ENCODE measurements at regions not wholly inside any gene's neighbourhood (a gene's known extent, or its start where the extent isn't known, plus 50 kb on each side); places are given as distances from the start of the nearest gene placed in this dataset.
"Not testable (repeated sequence)": the region's sequence is repeated elsewhere in the genome, so short reads cannot be mapped to it uniquely, and the experiment has no call there.

DNA sequence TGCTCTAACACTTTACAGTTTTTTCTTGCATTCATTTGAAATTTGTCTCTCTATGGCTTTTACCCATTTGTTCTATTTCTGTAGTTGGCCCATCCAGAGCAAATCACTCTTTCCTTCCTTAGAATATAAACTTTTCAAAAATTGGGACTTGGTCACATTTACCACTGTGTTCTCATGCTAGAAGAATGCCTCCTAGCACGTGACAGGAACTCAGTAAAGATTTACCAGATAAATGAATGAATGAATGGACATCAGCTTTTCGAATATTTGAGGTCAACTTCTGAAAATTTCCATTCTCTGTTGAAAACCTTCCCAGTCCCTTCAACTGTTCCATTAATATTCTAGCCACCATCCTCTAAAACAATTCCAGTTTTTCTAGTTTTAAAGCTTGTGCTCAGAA, 294.5 kb downstream of the CD83 start:
- no peak for DNase-seq

DNA sequence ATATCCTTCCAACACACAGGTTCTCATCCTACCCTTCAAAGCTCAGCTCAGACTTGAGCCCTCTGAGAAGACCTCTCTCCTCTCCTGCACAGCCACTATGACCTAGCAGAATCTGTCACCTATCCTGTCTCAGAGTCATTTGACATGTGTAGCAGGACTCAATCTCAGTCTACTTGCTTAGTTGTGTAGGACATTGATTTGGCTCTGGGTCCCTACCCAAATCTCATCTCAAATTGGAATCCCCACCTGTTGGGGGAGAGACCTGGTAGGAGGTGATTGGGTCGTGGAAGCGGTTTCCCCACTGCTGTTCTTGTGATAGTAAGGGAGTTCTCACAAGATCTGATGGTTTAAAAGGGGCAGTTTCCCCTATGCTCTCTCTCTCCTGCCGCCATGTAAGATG, 297.9 kb downstream of the CD83 start:
- DNase-seq: no peak

DNA sequence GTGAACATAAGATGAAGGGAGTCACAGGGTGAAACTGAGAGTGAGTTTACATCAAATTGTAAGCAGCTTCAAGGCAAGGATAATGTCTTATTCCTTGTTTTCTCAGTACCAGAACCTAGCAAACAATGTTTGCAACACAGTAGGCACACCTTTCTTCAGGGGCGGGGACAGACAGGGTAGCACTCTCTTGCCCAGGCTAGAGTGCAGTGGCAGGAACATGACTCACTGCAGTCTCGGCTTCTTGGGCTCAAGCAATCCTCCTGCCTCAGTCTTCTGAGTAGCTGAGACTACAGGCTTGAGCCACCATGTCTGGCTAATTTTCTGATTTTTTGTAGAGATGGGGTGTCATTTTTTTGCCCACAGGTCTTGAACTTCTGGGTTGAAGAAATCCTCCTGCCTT, 299.8 kb downstream of the CD83 start:
- DNase-seq: no peak

DNA sequence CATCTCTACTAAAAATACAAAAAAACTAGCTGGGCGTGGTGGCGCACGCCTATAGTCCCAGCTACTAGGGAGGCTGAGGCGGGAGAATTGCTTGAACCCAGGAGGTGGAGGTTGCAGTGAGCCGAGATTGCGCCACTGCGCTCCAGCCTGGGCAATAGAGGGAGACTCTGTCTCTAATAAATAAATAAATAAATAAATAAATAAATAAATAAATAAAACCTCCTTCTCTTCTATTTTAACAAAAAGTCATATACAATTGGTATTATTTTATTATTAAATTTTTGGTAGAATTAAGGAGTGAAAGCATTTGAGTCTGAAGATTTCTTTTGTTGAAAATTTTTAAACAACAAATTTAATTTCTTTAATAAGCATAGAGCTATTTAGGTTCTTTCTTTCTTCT, 301.7 kb downstream of the CD83 start:
- not testable (repeated sequence) for DNase-seq

DNA sequence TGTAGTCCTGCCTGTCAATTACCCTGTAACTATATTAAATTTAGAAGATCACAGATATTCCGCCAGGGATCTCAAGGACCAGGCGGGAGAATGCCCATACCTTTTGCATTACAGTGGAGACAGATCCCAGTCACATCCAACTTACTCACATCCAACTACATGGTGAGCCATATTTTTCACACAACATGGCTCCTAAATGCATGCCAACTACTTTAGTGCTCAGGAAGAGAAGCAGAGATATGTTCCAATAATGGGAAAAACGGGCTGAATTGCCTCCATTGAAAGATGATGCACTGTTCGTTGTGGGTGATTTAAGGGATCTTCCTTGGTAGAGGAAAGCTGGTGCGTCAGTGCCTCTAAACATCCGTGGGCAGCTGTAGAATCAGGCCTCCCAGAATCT, 304.5 kb downstream of the CD83 start:
- DNase-seq: no peak

DNA sequence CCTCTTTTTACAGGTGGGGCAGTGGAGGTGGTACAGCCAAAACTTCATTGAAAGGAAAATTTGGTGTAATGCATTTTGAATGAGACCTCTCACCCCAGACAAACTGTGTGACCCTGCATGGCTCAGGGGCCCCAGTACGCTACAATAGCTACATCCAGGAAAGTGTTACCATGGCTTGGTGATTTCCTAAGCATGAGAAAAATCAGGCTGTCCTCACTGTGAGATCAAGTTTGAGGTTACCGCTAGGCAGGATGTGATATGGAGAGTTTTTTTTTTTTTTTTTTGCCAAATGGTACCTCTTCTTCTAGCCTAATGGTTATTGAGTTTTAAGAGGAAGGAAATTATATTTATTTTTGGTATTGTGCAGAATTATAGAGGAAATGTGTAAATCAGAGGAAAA, 305.3 kb downstream of the CD83 start:
- no peak for DNase-seq

DNA sequence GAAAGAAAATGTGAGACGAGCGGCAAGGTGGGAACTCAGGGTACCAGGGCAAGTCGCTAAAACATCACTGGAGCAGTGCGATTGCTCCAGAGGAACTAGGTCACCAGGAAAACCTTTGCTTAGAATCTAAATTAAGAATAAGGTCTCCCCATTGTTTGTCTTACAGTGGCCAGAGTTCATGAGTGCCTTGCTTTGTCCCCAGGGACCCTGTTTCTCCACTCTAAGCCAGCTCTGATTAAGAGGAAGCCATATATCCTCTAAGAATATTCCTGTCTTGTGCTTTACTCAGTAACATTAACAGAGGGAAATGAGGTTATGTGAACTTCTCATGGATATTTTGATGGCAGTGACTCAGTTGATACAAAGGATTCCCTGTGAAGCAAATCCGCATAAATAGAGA, 305.8 kb downstream of the CD83 start:
- no peak for DNase-seq

DNA sequence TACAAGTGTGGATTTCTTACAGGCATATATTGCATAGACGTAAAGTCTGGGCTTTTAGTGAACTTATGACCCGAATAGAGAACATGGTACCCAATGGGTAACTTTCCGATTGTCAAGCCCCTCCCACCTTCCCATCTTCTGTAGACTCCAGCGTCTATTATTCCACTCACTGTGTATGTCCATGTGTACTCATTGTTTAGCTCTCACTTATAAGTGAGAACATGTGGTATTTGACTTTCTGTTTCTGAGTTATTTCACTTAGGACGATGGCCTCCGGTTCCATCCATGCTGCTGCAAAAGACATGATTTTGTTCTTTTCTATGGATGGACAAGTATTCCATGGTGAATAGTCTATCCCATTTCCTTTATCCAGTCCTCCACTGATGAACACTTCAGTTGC, 306.4 kb downstream of the CD83 start:
- no peak for DNase-seq

DNA sequence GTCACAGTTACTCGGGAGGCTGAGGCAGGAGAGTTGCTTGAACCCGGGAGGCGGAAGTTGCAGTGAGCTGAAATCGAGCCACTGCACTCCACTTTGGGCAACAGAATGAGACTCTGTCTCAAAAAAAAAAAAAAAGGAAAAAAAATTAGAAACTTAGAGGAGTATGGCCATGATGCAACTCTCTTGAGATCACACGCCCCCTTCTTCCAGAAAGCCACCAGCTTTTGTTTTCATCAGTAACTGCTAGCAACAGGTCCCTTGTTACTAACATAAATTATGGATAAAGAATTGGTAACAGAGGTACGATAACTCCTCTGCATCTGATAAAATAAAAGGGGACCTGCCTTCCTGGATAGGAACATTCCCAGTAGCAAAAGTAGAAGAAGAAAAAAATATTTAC, 308.2 kb downstream of the CD83 start:
- DNase-seq: no peak

DNA sequence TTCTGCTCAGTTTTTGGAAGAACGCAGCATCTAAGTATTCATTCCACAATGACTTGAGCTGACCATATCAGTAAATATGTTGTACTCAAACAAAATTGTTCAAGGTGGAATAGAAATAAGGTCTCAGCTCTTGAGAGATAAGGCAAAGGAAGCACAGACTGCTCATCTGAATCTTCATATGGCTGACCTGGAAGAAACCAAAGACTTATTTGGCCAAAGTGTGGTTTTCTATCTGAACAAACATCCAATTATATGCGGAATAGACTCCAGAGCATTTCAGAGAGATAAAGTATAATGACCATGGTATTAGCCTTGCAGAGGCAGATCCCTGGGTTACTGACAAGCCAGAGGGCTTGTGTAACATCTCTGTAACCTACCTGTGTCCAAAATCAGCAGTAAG, 308.7 kb downstream of the CD83 start:
- no peak for DNase-seq

DNA sequence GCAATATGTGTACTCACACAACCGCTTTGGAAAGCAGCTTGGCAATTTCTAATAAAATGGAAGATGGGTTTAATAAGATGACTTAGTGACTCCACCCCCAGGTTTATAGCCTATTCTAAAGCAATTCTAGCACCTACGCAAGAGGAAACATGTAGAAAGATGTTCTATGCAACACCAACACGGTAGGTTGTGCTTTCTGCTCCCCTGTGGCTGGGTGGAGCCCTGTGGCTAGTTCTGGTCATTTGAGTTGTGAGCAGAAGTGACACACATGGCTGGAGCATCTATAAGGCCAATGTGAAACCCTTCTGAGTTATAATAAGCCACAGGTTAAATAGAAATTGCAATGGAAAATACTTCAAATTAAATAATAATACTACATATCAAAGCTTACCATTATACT, 310.7 kb downstream of the CD83 start:
- DNase-seq: no peak

DNA sequence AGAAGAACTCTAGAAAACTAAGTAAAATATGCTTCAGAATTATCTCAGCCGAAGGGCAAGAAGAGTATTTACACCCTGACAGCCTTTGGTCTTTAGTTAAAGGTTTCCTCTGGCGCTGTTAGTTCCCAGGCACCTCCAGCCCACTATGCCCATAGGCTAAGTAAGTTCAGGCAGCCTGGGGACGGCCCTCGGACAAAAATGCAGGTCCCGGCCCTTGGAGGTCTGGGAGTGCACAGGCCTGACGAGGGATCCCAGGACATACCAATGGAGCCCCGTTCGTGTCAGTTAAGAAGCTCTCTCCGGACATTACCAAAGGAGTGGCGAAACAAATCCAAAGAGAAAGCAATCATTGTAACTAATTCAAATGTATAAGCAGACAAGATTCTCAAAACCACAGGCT, 311.8 kb downstream of the CD83 start:
- DNase-seq: no peak

DNA sequence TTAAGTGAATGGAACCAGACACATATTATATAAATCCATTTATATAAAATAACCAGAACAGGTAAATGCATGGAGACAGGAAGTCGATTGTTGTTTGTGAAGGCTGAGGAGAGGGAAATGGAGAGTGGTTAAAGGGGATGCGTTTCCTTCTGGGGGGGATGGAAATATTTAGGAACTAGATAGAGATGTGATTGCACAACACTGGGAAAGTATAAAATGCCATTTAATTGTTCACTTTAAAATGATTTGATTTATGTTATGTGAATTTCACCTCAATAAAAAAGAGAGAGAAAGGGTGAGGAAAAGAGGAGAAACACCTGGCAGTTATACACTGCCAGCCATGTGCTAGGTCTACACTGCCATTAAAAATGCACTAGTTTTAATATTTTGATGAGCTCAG, 312.6 kb downstream of the CD83 start:
- no peak for DNase-seq

DNA sequence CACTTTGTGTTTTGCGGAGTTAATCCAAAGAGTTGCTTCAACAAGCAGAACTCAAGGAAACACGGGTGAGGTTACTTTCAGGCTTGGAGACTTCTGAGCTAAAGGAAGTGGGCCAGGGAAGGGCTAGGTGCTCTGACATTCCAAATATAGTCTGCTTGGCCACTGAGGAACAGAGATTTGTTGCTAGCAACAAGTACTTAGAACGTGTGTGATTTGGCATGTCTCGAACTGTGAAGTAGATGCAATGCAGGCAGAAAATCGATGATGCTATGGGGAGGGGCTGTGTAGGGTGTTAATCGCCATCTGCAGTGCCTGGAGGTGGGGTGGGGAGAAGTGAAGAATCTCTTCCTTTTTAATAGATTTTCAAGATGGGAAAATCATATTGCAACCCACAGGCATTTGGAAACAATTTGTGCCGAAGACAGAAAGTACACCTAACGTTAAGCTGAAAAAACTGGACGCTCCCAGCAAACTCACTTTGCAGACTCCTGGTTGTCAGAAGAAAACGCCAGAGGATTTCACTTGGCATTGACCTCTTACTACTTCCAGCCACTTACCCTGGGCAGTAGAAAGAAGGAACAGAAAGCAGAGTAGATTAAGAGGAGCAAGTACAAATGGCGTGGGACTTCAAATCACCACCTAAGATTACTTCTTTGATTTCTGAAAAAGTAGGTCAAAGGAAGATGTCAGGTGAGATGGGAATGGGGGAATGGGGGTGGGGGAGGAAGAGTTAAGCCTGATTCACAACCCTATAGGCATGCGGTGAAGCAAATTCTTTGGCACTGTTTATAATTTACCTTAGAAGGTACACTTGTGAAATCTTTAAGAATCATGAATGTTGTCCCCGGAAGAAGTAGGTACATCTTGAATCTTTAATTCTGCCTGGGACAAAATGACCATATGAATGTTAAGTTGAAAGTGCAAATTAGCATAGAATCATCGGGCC, 314.1 kb downstream of the CD83 start:
- DNase-seq: no peak

DNA sequence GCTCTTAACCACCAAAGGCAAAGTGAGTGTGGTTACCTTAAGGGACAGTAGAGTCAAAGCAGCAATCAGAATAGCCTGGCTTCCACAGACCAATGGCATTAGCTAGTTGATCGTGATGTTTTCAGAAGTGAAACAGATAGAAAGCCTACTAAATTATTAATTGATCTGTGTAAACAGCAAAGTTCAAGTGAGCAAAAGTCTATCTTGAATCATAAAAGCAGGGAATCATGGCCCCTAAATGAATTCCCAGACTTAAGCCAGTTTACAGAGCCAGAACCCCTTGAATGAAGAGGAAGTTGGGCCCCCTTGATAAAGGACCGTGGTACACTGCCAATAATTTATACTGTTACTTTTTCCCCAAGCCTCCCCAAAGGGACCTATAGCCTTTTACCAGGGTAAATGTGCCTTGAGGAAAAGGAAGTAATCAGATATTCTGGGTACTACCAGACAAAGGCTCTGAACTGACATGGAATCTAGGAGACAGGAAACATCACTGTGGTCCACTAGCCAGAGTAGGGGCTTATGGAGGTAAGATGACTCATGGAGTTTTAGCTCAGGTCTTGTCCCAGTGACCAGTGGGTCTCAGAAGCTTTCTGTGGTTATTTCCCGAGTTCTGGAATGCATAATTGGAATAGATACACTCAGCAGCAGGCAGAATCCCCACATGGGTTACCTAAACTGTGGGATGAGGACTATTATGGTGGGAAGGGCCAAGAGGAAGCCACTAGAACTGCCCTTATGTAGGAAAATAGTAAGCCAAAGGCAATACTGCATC, 317.5 kb downstream of the CD83 start:
- DNase-seq: no peak

DNA sequence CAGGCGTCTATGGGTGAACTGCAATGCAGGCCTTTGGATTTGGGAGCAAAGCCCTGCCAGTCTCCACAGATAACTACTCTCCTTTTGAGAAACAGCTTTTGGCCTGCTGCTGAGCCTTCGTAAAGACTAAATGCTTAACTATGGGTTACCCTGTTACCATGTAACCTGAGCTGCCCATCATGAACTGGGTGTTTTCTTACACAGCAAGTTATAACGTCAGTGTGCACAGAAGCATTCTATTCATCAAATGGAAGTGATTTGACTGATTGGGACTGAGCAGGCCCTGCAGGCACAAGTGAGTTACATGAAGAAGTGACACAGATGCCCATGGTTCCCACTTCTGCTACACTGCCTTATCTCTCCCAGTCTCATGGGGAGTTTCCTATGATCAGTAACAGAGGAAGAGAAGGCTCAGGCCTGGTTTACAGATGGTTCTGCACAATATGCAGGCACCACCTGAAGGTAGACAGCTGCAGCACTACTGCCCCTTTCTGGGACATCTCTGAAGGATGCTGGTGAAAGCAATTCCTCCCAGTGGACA, 319.1 kb downstream of the CD83 start:
- DNase-seq: no peak

DNA sequence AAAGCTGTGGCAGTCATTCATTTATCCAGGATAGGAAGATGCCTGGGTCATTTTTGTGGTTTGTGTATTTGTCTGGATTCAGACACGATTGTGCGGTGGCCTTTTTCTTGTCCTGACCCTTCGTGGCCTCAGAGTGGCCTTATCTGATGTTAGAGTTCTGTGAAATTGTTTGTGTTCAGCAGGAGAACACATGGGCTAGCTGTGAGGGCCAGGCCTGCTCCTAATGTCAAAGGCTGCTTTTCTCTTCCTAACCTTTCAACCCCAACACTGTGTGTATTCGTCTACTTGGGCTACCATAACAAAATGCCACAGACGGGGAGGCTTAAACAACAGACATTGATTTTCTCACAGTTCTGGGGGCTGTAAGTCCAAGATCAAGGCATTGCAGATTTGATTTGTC, 321.8 kb downstream of the CD83 start:
- DNase-seq: no peak

DNA sequence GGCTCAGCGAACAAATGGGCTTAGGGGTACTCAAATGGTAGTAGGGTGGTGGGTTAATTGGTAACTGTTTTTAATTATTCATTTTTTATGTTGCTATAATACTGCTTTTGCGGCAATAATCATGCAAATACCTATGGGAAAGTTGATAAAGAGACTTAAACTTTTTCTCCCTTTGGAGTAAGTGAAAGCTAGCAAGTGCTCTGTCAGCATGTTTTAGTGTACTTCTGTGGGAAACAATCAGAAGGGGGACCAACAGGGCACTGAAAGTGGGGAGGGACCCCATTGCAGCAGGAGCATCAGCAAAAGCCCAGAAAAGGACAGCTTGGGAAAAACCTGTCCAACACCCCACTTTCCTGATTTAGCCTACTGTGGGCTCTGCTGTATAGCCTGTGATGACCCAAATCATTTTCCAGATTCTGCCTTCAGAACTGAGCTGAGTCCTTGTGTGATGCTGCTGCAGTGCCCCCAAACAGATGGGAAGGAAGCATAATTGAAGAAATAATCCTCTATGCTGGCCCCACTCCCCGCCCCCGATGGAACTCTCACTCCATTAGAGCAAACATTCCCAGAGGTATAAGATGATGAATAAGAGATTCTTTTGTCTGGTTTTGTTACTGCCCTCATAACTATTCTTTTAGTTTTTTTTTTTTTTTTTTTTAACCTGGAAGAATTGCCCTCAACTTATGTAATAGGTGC, 322.8 kb downstream of the CD83 start:
- no peak for DNase-seq

DNA sequence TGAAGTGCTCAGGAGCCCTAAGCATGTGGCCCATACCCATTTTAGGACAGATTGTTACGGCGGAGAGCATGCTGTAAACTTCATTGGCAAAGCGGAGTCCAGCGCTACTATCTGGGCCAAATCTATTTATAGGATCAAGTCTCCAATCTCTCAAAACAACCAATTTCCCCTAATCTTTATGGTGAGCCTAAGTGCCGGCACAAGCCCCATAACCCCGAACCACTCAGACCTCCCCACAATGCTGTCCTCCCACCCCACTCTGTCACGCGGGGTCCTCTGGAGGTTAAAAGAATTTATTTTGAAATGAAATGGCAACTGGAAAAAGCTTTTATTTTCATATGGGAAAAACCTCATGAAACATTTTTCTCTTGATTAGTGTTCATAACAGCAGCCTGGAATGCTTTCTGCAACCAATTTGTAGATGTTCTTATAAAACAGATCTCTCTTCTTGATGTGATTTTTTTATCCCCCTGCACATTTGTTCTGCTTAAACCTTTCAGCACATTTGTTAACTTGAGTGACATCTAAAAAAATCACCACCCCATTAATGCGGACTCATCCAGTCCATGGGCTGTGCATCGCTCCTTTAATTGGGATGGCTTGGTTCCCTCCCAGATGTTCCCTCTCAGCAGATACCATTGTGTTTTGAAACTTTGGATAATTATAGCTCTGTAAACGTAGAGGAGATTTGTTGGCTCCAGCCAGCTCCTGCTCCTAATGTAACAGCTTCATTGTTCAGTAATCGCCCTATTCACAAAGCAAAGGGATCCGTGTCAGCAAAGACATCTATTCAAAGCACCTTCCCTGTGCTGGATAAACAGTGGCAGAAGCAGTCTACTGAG, 323.6 kb downstream of the CD83 start:
- DNase-seq: no peak

DNA sequence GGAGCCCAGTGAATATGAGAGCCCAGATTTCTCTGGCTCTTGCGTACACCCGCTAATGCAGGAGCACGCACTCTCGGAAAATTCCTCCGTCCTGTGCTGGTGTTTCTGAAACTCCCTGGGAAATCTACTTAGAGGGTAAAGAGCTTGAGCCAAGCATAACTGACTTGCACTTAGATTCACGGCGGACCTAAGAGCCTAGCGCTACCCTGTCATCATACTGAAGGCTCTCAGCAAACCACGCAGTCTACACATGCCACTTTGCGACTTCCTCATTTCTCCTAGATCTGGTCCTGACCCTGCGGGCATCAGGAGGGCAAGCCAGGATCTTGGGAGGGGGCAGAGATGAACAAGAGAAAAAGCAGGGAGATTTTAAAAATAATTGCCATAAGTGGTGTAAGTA, 324.7 kb downstream of the CD83 start:
- peak; percentile 51 for DNase-seq

DNA sequence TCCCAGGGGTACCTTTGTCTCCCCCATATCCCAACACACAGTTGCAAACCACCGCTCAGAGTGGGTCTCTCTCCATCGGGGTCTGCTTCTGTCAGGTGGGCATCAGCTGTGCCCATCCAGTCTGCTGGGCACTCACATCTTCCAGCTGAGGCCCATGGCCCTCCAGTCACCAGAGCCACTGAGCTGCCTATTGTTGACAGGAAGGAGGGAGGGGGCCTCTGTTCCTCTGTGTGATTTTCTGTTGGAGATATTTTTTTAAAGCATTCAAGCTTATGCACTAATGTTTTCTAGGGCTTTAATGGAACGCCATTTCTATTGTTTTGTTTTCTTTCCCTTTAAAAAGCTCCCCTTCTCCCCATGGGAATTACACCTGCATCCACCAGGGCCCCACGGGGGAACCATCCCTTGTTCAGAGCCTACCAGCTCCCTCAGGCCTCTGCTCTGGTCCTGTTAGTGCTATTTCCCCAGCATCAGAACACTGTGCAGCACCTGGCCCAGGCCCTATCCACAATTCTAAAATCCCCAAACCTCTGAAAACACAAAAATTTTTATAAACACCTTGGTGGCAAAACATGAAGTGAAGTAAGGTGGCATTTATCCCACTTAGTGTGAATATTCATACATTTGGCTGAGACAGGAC, 326.2 kb downstream of the CD83 start:
- DNase-seq: no peak

Measured in suppressor macrophage treated with lipopolysaccharide for 4 hours (primary cell).